Kidney (tissue), 13 donors: ENCODE measurements at regions not wholly inside any gene's neighbourhood (a gene's known extent, or its start where the extent isn't known, plus 50 kb on each side); places are given as distances from the start of the nearest gene placed in this dataset.

Source experiments
- DNase-seq, 5 donors: peaks; one replicate each; pipeline ENCODE4 v3.0.0-alpha.2; 2013 to 2020
- FAIRE-seq: peaks from 2 replicates; lab custom pipeline; 2012; peaks lifted over from hg19 to GRCh38; lab: Jason Lieb, UNC
- H3K27ac ChIP-seq, 2 donors: one replicate each; pipeline ENCODE4 v1.7.0; 2013; ENCODE audit warnings: low read depth in 2 of 2, low read length in 2 of 2, inconsistent platforms in 1 of 2
- H3K27me3 ChIP-seq: one replicate; pipeline ENCODE4 v1.7.1; 2013; ENCODE audit warnings: low read length, inconsistent platforms; ENCODE audit not compliant: control insufficient read depth, insufficient read depth
- H3K36me3 ChIP-seq, 3 donors: one replicate each; pipeline versions ENCODE4 v1.7.0 to v1.7.1; 2013; ENCODE audit warnings: low read length in 3 of 3, control low read depth in 1 of 3, inconsistent platforms in 1 of 3; ENCODE audit not compliant: insufficient read depth in 3 of 3, control insufficient read depth in 2 of 3
- H3K4me1 ChIP-seq, 3 donors: one replicate each; pipeline versions ENCODE4 v1.7.0 to v1.7.1; 2013; ENCODE audit warnings: low read length in 3 of 3, inconsistent platforms in 1 of 3, low read depth in 1 of 3; ENCODE audit not compliant: control insufficient read depth in 2 of 3, insufficient read depth in 2 of 3
- H3K4me3 ChIP-seq, 3 donors: one replicate each; pipeline versions ENCODE4 v1.7.0 to v1.8.1; 2013; ENCODE audit warnings: low read length in 3 of 3, control low read depth in 1 of 3, inconsistent platforms in 1 of 3
- H3K9ac ChIP-seq, 3 donors: one replicate each; pipeline versions ENCODE4 v1.7.0 to v1.7.1; 2013; ENCODE audit warnings: low read length in 3 of 3, control low read depth in 1 of 3, inconsistent platforms in 1 of 3
- H3K9me3 ChIP-seq, 3 donors: one replicate each; pipeline versions ENCODE4 v1.7.0 to v1.7.1; 2013; ENCODE audit warnings: low read length in 3 of 3, control low read depth in 1 of 3, inconsistent platforms in 1 of 3; ENCODE audit not compliant: control insufficient read depth in 2 of 3, insufficient read depth in 1 of 3
- CTCF ChIP-seq: IDR thresholded peaks from 3 replicates; pipeline ENCODE4 v1.5.1; 2012; ENCODE audit warnings: mild to moderate bottlenecking, moderate library complexity, borderline replicate concordance; ENCODE audit not compliant: insufficient read depth; ENCODE audit errors: extremely low read depth
- intact Hi-C: fragments of 100-400 bp; cut with DNase I; formaldehyde crosslinking; loops from one replicate; pipeline ENCODE4 v1.11.1; 2022
- donor health status: control.
- donor health status: control.
- donor health status: control.
- donor health status: control.
- donor health status: control.
- donor health status: DM: yes; HTN: yes; CAD: no.
- donor health status: Normal renal cell carcinoma (clear cell type).

GRCh38 chr2:10514273-10514672 lies 66.1 kb upstream of the ODC1 start:
- no peak overlapping the region for H3K9ac ChIP-seq
- H3K27me3 ChIP-seq, result no peaks in the 10 kb centered on the region
- H3K36me3 ChIP-seq, result no peaks in the 10 kb centered on the region
- no peak for FAIRE-seq
- peak in 2 of 5 donors; percentile 5 to 37 for DNase-seq
- peaks cover 0 to 10% (median 0%) of the 10 kb centered on the region in 3 donors for H3K9me3 ChIP-seq
- H3K27ac ChIP-seq, result no peak overlapping the region
- no peak overlapping the region for H3K4me3 ChIP-seq
- no peak for TF ChIP-seq CTCF
- H3K4me1 ChIP-seq, result no peaks in the 10 kb centered on the region
- intact Hi-C loops, result no loop called here

DNA sequence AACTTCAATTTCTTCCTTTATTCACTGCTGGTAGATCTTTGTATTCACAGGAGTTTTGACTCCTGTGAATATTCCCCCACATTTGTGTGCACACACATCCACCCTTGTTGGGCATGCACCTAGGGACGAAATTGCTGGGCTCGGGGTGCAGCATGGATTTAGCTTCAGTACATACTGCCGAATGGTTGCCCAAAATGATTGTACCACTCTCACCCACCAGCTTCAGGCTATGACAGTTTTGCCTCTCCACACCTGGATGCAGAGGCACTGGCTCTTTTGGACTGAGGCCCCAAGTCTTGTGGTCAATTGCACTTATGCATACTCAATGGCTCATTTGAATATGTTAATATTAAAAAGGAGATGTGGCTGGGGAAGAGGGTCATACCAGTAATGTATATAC lies 65.1 kb upstream of the ODC1 start:
- Histone ChIP-seq H3K27me3 (no peaks in the 10 kb centered on the region), H3K9ac (no peak overlapping the region), H3K36me3 (no peaks in the 10 kb centered on the region), H3K4me3 (no peak overlapping the region), H3K4me1 (no peaks in the 10 kb centered on the region), H3K9me3 (peaks cover 0 to 10% (median 0%) of the 10 kb centered on the region in 3 donors), H3K27ac (no peak overlapping the region)
- no peak for FAIRE-seq
- intact Hi-C loops, result no loop called here
- DNase-seq, result peak in 1 of 5 donors; percentile 7
- no peak for TF ChIP-seq CTCF

GRCh38 chr2:10508038-10508437 lies 59.9 kb upstream of the ODC1 start:
- Histone ChIP-seq H3K27me3 (no peaks in the 10 kb centered on the region), H3K4me3 (no peak overlapping the region), H3K36me3 (no peaks in the 10 kb centered on the region), H3K9ac (no peak overlapping the region), H3K4me1 (no peaks in the 10 kb centered on the region), H3K9me3 (no peaks in the 10 kb centered on the region), H3K27ac (no peak overlapping the region)
- intact Hi-C loops, result no loop called here
- TF ChIP-seq CTCF, result no peak
- FAIRE-seq (no peak), DNase-seq (no peak)

DNA sequence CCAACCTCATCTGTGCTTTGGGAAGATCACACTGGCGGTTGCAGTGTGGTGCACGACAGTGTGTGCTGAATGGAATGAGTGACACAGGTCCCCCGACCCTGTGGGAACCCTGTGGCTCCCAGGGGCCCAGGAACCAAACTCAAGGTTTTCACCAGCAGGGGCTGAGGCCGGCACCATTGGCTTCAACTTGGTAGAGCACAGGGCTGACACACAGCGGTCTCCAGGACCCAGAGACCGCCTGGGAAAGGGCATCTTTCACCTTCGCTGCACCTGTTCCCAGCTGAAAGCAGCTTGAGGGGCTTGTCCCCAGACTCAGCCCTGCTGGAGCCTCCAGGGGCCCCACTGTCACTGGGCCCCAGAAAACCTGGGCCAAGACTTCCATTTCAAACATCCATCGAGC lies 59.0 kb upstream of the ODC1 start:
- TF ChIP-seq CTCF, result no peak
- DNase-seq (peak in 1 of 5 donors; percentile 18), FAIRE-seq (no peak)

More for the DNA sequence above, 59.0 kb upstream of the ODC1 start:
- Histone ChIP-seq H3K9ac (no peak overlapping the region), H3K9me3 (no peaks in the 10 kb centered on the region), H3K4me1 (no peaks in the 10 kb centered on the region), H3K27me3 (no peaks in the 10 kb centered on the region), H3K27ac (no peak overlapping the region), H3K4me3 (no peak overlapping the region), H3K36me3 (no peaks in the 10 kb centered on the region)
- intact Hi-C loops, result no loop called here
